Caco-2 (cell line): ENCODE measurements at regions not wholly inside any gene's neighbourhood (a gene's known extent, or its start where the extent isn't known, plus 50 kb on each side); places are given as distances from the start of the nearest gene placed in this dataset.

Source experiments
- BruUV-seq: library from RNA; stranded (reverse); fragments of 400-500 nt; replicated peaks from 2 replicates; lab custom pipeline; 2021; lab: Mats Ljungman, UMichigan
- CTCF ChIA-PET: fragments of 300-600 bp; sonication (Branson Sonifier 250); formaldehyde crosslinking; loops from one replicate; lab custom pipeline; 2022; ENCODE audit warnings: antibody characterized with exemption; lab: Charles Lee
- POLR2A ChIA-PET: fragments of 300-600 bp; sonication (Branson Sonifier 250); formaldehyde crosslinking; loops from one replicate; lab custom pipeline; 2022; ENCODE audit warnings: antibody characterized with exemption; lab: Charles Lee
- DNase-seq, 2 experiments: peaks; one replicate each; pipeline versions ENCODE4 v3.0.0 to v3.0.0-alpha.2; 2020 to 2022
- H3K27me3 ChIP-seq: replicated peaks from 2 replicates; pipeline ENCODE4 v1.6.0; 2011; ENCODE audit warnings: low read length; ENCODE audit not compliant: control insufficient read depth, insufficient read depth
- H3K36me3 ChIP-seq: 2 replicates; pipeline ENCODE4 v1.5.1; 2011; ENCODE audit warnings: low read length; ENCODE audit not compliant: control insufficient read depth, insufficient read depth
- H3K4me1 ChIP-seq: fragments of 250-450 bp; sonication (Bioruptor Pico); 2 replicates; pipeline ENCODE4 v1.5.1; 2020; ENCODE audit warnings: mild to moderate bottlenecking
- H3K4me3 ChIP-seq: 2 replicates; pipeline ENCODE4 v1.5.1; 2011; ENCODE audit warnings: low read depth, mild to moderate bottlenecking, control low read depth, low read length
- H3K9me3 ChIP-seq: fragments of 250-450 bp; sonication (Bioruptor Pico); 2 replicates; pipeline ENCODE4 v1.5.1; 2020; ENCODE audit warnings: mild to moderate bottlenecking, moderate library complexity
- H3K27ac Mint-ChIP-seq: one replicate; pipeline ENCODE4 v1.8.0; 2022; ENCODE audit warnings: mixed read lengths; ENCODE audit not compliant: unreplicated experiment
- H3K27me3 Mint-ChIP-seq: one replicate; pipeline ENCODE4 v1.8.0; 2022; ENCODE audit warnings: mixed read lengths; ENCODE audit not compliant: insufficient read depth, unreplicated experiment
- H3K36me3 Mint-ChIP-seq: one replicate; pipeline ENCODE4 v1.8.0; 2022; ENCODE audit warnings: mild to moderate bottlenecking, mixed read lengths; ENCODE audit not compliant: insufficient read depth, unreplicated experiment
- H3K4me1 Mint-ChIP-seq: one replicate; pipeline ENCODE4 v1.8.0; 2022; ENCODE audit warnings: low read depth, mixed read lengths; ENCODE audit not compliant: unreplicated experiment
- H3K4me3 Mint-ChIP-seq: one replicate; pipeline ENCODE4 v1.8.0; 2022; ENCODE audit warnings: mild to moderate bottlenecking, moderate library complexity, mixed read lengths; ENCODE audit not compliant: unreplicated experiment
- H3K9me3 Mint-ChIP-seq: one replicate; pipeline ENCODE4 v1.8.0; 2022; ENCODE audit warnings: mixed read lengths; ENCODE audit not compliant: unreplicated experiment
- intact Hi-C: fragments of 100-400 bp; cut with micrococcal nuclease; formaldehyde crosslinking; loops from one replicate; pipeline ENCODE4 v1.10.0; 2022; ENCODE audit not compliant: unreplicated experiment
- TF ChIP-seq, protein P1 (sequence below), 2 experiments: fragments of 200-600 bp in 1 of 2; IDR thresholded peaks; 1 replicate in 1 of 2; 2 replicates in 1 of 2; pipeline versions ENCODE4 v1.5.1 to v1.8.0; 2011 to 2022; ENCODE audit warnings: antibody characterized with exemption in 1 of 2, control low read depth in 1 of 2, inconsistent platforms in 1 of 2, low read depth in 1 of 2, low read length in 1 of 2, mild to moderate bottlenecking in 1 of 2, moderate library complexity in 1 of 2; ENCODE audit not compliant: insufficient read depth in 1 of 2, severe bottlenecking in 1 of 2, unreplicated experiment in 1 of 2

DNA sequence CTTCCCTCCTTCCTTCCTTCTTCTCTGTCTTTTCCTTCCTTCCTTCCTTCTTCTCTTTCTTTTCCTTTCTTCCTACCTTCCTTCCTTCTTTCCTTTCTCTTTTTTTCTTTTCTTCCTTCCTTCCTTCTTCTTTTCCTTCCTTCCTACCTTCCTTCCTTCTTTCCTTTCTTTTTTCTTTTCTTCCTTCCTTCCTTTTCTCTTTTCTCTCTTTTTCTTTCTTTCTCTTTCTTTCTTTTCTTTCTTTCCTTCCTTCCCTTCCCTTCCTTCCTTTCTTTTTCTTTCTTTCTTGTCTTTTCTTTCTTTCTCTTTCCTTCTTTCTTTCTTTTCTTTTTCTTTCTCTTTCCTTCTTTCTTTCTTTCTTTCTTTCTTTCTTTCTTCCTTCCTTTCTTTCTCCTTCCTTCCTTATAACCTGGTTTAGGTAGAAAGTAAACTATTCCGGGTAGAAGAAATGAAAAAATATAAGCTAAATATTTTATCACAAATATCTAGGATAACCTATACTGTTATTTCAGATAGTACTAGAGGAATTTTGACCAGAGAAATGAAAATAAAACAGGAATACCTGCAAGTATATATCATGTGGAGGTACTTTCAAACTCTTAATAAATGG, 1741.8 kb upstream of the CDH9 start:
- no peaks in the 10 kb centered on the region for H3K9me3 Mint-ChIP-seq
- no TSS peak for BruUV-seq
- no peaks in the 10 kb centered on the region for H3K9me3 ChIP-seq
- H3K27me3 ChIP-seq = no peaks in the 10 kb centered on the region
- TF ChIP-seq, protein P1, sequence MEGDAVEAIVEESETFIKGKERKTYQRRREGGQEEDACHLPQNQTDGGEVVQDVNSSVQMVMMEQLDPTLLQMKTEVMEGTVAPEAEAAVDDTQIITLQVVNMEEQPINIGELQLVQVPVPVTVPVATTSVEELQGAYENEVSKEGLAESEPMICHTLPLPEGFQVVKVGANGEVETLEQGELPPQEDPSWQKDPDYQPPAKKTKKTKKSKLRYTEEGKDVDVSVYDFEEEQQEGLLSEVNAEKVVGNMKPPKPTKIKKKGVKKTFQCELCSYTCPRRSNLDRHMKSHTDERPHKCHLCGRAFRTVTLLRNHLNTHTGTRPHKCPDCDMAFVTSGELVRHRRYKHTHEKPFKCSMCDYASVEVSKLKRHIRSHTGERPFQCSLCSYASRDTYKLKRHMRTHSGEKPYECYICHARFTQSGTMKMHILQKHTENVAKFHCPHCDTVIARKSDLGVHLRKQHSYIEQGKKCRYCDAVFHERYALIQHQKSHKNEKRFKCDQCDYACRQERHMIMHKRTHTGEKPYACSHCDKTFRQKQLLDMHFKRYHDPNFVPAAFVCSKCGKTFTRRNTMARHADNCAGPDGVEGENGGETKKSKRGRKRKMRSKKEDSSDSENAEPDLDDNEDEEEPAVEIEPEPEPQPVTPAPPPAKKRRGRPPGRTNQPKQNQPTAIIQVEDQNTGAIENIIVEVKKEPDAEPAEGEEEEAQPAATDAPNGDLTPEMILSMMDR (IDR thresholded peaks at IDR 0.05; ENCODE audit: insufficient read depth in 1 of 2, low read depth in 1 of 2, low read length in 1 of 2, severe bottlenecking in 1 of 2, unreplicated experiment in 1 of 2) = no peak
- H3K36me3 ChIP-seq = no peaks in the 10 kb centered on the region
- H3K4me3 Mint-ChIP-seq = no peak overlapping the region
- CTCF ChIA-PET = no interaction called here
- H3K4me1 Mint-ChIP-seq = no peaks in the 10 kb centered on the region
- POLR2A ChIA-PET = no interaction called here
- DNase-seq = no peak
- H3K4me1 ChIP-seq = no peaks in the 10 kb centered on the region
- no peak overlapping the region for H3K4me3 ChIP-seq
- H3K36me3 Mint-ChIP-seq = no peaks in the 10 kb centered on the region
- no peak overlapping the region for H3K27ac Mint-ChIP-seq
- no peaks in the 10 kb centered on the region for H3K27me3 Mint-ChIP-seq
- intact Hi-C loops = no loop called here

DNA sequence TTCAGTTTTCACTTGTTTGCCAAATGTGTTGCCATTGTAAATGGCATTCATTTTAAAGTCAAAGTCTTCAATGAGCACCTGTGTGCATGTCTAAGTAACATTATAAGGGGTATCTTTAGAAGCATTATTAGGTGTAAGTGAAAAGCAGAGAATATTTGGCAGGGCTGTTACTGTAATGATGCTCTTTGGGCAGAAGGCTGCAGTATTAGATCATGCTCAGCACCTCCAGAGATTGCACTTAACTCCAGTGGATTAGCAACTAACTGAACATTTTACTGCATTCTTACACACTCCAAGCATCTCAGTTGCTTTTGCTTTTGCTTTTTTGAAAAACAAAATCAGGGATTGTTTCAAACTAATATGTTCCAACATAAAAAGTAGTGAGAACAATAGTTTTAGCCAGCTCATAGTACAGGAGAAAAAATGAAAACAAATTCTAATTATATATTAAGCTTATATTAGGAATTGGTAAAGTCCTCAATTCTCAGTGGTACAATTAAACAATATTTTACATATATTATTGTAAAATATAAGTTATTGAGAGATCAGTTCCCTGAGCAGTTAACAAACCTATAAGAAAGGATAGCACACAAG, 1740.9 kb upstream of the CDH9 start:
- Mint-ChIP-seq H3K27ac (no peak overlapping the region), H3K27me3 (no peaks in the 10 kb centered on the region), H3K4me1 (no peaks in the 10 kb centered on the region), H3K36me3 (no peaks in the 10 kb centered on the region), H3K9me3 (no peaks in the 10 kb centered on the region), H3K4me3 (no peak overlapping the region)
- no peak for DNase-seq
- CTCF ChIA-PET = no interaction called here
- no peak overlapping the region for H3K4me3 ChIP-seq
- no peaks in the 10 kb centered on the region for H3K36me3 ChIP-seq
- H3K4me1 ChIP-seq = no peaks in the 10 kb centered on the region
- intact Hi-C loops = loop anchor here (5.0 kb wide), 1 partner anchor 118 kb away; no protein-coding TSS in a partner anchor
- no TSS peak for BruUV-seq
- H3K9me3 ChIP-seq = no peaks in the 10 kb centered on the region
- no peaks in the 10 kb centered on the region for H3K27me3 ChIP-seq
- TF ChIP-seq, protein P1 (IDR thresholded peaks at IDR 0.05; ENCODE audit: insufficient read depth in 1 of 2, low read depth in 1 of 2, low read length in 1 of 2, severe bottlenecking in 1 of 2, unreplicated experiment in 1 of 2) = no peak
- POLR2A ChIA-PET = no interaction called here

DNA sequence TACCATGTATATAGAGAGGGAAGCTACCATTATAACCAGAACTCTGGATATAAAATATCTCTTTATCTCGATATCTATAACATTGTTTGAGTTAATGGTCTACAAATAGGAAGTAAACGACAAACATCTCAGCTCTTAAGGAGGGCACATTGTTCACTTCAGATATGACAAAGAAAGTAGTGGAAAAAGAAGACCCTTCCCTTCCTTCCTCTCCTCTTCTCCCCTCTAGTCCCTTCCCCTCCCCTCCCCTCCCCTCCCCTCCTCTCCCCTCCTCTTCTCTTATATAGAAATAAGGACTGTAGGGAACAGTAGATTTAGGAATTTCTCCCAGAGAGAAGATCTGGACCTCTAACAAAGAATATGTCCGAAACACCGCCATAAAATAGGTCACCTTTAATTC, 1731.9 kb upstream of the CDH9 start:
- TF ChIP-seq, protein P1 (IDR thresholded peaks at IDR 0.05; ENCODE audit: insufficient read depth in 1 of 2, low read depth in 1 of 2, low read length in 1 of 2, severe bottlenecking in 1 of 2, unreplicated experiment in 1 of 2) = no peak
- no peaks in the 10 kb centered on the region for H3K4me1 Mint-ChIP-seq
- no peak for DNase-seq
- POLR2A ChIA-PET = no interaction called here
- no peak overlapping the region for H3K27ac Mint-ChIP-seq
- no peaks in the 10 kb centered on the region for H3K36me3 Mint-ChIP-seq
- H3K4me3 Mint-ChIP-seq = no peak overlapping the region
- no peaks in the 10 kb centered on the region for H3K27me3 Mint-ChIP-seq
- no peaks in the 10 kb centered on the region for H3K27me3 ChIP-seq
- no peaks in the 10 kb centered on the region for H3K9me3 Mint-ChIP-seq
- intact Hi-C loops = no loop called here
- H3K4me3 ChIP-seq = no peak overlapping the region
- CTCF ChIA-PET = no interaction called here
- H3K4me1 ChIP-seq = no peaks in the 10 kb centered on the region
- no TSS peak for BruUV-seq
- H3K36me3 ChIP-seq = no peaks in the 10 kb centered on the region
- no peaks in the 10 kb centered on the region for H3K9me3 ChIP-seq
